SHP77 (cell line): ENCODE measurements at regions not wholly inside any gene's neighbourhood (a gene's known extent, or its start where the extent isn't known, plus 50 kb on each side); places are given as distances from the start of the nearest gene placed in this dataset.

ENCODE experiments used
- DNase-seq, 2 experiments: peaks; one replicate each; lab custom pipeline; 2025; lab: John Stamatoyannopoulos, UW

GRCh38 chr3:111352585-111352984 lies 189.4 kb upstream of the CD96 start:
- no peak for DNase-seq

- no peak for DNase-seq
These were observed 182.6 kb upstream of the CD96 start for GRCh38 chr3:111359261-111360030.

- no peak for DNase-seq
These were observed 179.5 kb upstream of the CD96 start for GRCh38 chr3:111362381-111363009.

GRCh38 chr3:111366515-111366914 lies 175.5 kb upstream of the CD96 start:
- DNase-seq: no peak

- DNase-seq: no peak
These were observed 173.9 kb upstream of the CD96 start for GRCh38 chr3:111368056-111368455.

GRCh38 chr3:111369958-111370357 lies 172.0 kb upstream of the CD96 start:
- no peak for DNase-seq

GRCh38 chr3:111373239-111373638 lies 168.8 kb upstream of the CD96 start:
- no peak for DNase-seq

- no peak for DNase-seq
These were observed 168.1 kb upstream of the CD96 start for GRCh38 chr3:111373861-111374260.

GRCh38 chr3:111385971-111386495 lies 156.0 kb upstream of the CD96 start:
- no peak for DNase-seq

- peak in 1 of 2 experiments; percentile 0 for DNase-seq
These were observed 149.1 kb upstream of the CD96 start for GRCh38 chr3:111392894-111393398.

GRCh38 chr3:111412656-111413055 lies 129.3 kb upstream of the CD96 start:
- no peak for DNase-seq

GRCh38 chr3:111414531-111414930 lies 127.5 kb upstream of the CD96 start:
- no peak for DNase-seq

GRCh38 chr3:111415018-111415417 lies 127.0 kb upstream of the CD96 start:
- DNase-seq: no peak

GRCh38 chr3:111418391-111418790 lies 123.6 kb upstream of the CD96 start:
- no peak for DNase-seq

GRCh38 chr3:111428301-111428700 lies 113.7 kb upstream of the CD96 start:
- no peak for DNase-seq

GRCh38 chr3:111434941-111435622 lies 106.9 kb upstream of the CD96 start:
- DNase-seq: no peak

GRCh38 chr3:111438283-111438682 lies 103.7 kb upstream of the CD96 start:
- no peak for DNase-seq

GRCh38 chr3:111454551-111454950 lies 87.4 kb upstream of the CD96 start:
- no peak for DNase-seq

GRCh38 chr3:111465081-111465670 lies 76.8 kb upstream of the CD96 start:
- no peak for DNase-seq

- DNase-seq: no peak
These were observed 72.0 kb upstream of the CD96 start for GRCh38 chr3:111470032-111470431.

GRCh38 chr3:111471831-111472230 lies 70.2 kb upstream of the CD96 start:
- no peak for DNase-seq

GRCh38 chr3:111472556-111472955 lies 69.4 kb upstream of the CD96 start:
- DNase-seq: no peak
